Parathyroid adenoma (tissue), 2 donors: ENCODE measurements at regions not wholly inside any gene's neighbourhood (a gene's known extent, or its start where the extent isn't known, plus 50 kb on each side); places are given as distances from the start of the nearest gene placed in this dataset.

ENCODE experiments used
- H2AFZ ChIP-seq: fragments of 300-600 bp; sonication (generic); one replicate; pipeline ENCODE4 v1.7.0; 2017; ENCODE audit warnings: antibody characterized with exemption, mild to moderate bottlenecking
- H3K27ac ChIP-seq: fragments of 300-600 bp; sonication (generic); one replicate; pipeline ENCODE4 v1.7.0; 2017
- H3K27me3 ChIP-seq: fragments of 300-600 bp; sonication (generic); one replicate; pipeline ENCODE4 v1.7.0; 2017; ENCODE audit warnings: low read length; ENCODE audit not compliant: control insufficient read depth, insufficient read depth
- H3K36me3 ChIP-seq: fragments of 300-600 bp; sonication (generic); one replicate; pipeline ENCODE4 v1.7.0; 2017; ENCODE audit warnings: low read length; ENCODE audit not compliant: control insufficient read depth, insufficient read depth
- H3K4me1 ChIP-seq: fragments of 300-600 bp; sonication (generic); one replicate; pipeline ENCODE4 v1.7.0; 2017; ENCODE audit warnings: control low read depth
- H3K4me2 ChIP-seq: fragments of 300-600 bp; sonication (generic); one replicate; pipeline ENCODE4 v1.7.0; 2017; ENCODE audit warnings: low read length
- H3K4me3 ChIP-seq: fragments of 300-600 bp; sonication (generic); one replicate; pipeline ENCODE4 v1.7.0; 2017; ENCODE audit warnings: low read depth, low read length
- H3K79me2 ChIP-seq: fragments of 300-600 bp; sonication (generic); one replicate; pipeline ENCODE4 v1.7.0; 2017; ENCODE audit warnings: control low read depth
- H3K9ac ChIP-seq: fragments of 300-600 bp; sonication (generic); one replicate; pipeline ENCODE4 v1.7.0; 2017; ENCODE audit warnings: mild to moderate bottlenecking
- H3K9me3 ChIP-seq: fragments of 300-600 bp; sonication (generic); one replicate; pipeline ENCODE4 v1.7.0; 2017; ENCODE audit warnings: low read length; ENCODE audit not compliant: control insufficient read depth
- TF ChIP-seq, protein P1 (sequence below): fragments of 300-600 bp; sonication (generic); IDR thresholded peaks from one replicate; pipeline ENCODE4 v1.7.0; 2017; ENCODE audit warnings: antibody characterized with exemption, mild to moderate bottlenecking
- donor health status: primary hyperparathyroidism.

- Histone ChIP-seq H3K9ac (no peak overlapping the region), H3K9me3 (no peaks in the 10 kb centered on the region), H3K4me1 (no peaks in the 10 kb centered on the region), H3K27ac (no peak overlapping the region), H3K4me3 (no peak overlapping the region), H3K27me3 (no peaks in the 10 kb centered on the region), H3K79me2 (no peaks in the 10 kb centered on the region), H3K4me2 (no peak overlapping the region), H3K36me3 (peaks cover 3% of the 10 kb centered on the region), H2AFZ (no peak overlapping the region)
- TF ChIP-seq, protein P1, sequence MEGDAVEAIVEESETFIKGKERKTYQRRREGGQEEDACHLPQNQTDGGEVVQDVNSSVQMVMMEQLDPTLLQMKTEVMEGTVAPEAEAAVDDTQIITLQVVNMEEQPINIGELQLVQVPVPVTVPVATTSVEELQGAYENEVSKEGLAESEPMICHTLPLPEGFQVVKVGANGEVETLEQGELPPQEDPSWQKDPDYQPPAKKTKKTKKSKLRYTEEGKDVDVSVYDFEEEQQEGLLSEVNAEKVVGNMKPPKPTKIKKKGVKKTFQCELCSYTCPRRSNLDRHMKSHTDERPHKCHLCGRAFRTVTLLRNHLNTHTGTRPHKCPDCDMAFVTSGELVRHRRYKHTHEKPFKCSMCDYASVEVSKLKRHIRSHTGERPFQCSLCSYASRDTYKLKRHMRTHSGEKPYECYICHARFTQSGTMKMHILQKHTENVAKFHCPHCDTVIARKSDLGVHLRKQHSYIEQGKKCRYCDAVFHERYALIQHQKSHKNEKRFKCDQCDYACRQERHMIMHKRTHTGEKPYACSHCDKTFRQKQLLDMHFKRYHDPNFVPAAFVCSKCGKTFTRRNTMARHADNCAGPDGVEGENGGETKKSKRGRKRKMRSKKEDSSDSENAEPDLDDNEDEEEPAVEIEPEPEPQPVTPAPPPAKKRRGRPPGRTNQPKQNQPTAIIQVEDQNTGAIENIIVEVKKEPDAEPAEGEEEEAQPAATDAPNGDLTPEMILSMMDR = no peak
These were observed 269.4 kb downstream of the PTGER3 start for GRCh38 chr1:70778056-70778762.

DNA sequence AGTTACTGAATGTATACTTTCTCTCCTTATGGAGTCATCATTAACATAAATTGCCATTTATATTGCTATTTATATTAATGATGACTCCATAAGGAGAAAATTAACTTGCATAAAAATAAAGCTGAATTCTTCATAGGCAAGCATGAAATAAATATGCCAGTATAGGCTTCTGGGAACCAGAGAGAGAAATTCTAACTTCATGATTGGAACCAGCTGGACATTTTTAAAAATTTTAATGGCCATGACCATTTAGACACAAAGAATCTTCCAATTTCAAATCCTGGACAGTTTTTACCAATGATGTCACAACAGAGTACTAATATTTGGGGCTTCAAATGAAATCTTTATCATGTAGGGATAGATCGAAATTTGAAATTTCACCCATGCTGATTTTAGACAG lies 268.7 kb downstream of the PTGER3 start:
- Histone ChIP-seq H3K4me1 (no peaks in the 10 kb centered on the region), H3K9me3 (no peaks in the 10 kb centered on the region), H3K27ac (no peak overlapping the region), H3K4me2 (no peak overlapping the region), H2AFZ (no peak overlapping the region), H3K4me3 (no peak overlapping the region), H3K79me2 (no peaks in the 10 kb centered on the region), H3K27me3 (no peaks in the 10 kb centered on the region), H3K36me3 (peaks cover 3% of the 10 kb centered on the region), H3K9ac (no peak overlapping the region)
- TF ChIP-seq, protein P1 = no peak

DNA sequence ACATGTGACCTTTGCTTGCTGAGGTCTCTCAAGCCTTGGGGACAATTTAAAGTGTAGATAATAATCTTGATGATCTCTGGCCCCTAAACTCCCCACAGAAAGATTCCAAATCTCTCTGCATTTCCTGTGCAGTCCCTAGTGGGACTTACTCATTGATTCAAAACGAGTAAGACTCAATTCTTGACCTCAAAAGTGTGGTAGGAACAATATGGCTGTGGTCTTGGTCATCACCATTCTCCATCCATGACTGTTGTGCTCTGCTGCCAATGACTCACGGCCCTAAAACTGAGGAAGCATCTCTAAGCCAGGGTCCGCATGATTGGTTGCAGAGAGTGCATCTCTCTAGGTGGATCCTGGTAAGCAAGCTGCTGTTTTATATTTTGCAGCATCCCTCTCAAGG lies 268.0 kb downstream of the PTGER3 start:
- Histone ChIP-seq H3K79me2 (no peaks in the 10 kb centered on the region), H2AFZ (no peak overlapping the region), H3K36me3 (peaks cover 3% of the 10 kb centered on the region), H3K4me1 (no peaks in the 10 kb centered on the region), H3K27ac (no peak overlapping the region), H3K9me3 (no peaks in the 10 kb centered on the region), H3K4me3 (no peak overlapping the region), H3K4me2 (no peak overlapping the region), H3K27me3 (no peaks in the 10 kb centered on the region), H3K9ac (no peak overlapping the region)
- TF ChIP-seq, protein P1 = no peak

DNA sequence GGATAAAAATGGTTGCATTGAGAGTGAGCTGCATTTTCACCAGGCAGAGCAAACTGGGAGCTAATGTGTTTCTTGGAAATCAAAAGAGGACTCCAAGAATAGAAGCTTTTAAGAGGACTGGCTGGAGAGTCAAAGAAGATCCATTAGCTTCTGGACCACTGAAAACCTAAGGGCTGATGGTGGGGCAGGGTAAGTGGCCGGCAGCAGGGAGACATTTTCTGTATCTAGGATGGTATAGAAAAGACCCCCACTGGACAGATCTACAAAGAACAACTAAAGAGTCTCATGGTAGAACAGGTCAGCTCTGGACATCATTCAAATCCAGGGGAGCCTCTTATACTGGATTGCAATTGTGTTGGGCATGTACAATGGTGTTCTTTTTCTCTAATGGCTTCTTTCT lies 262.3 kb downstream of the PTGER3 start:
- Histone ChIP-seq H3K9me3 (no peaks in the 10 kb centered on the region), H3K4me1 (no peaks in the 10 kb centered on the region), H3K4me2 (no peak overlapping the region), H2AFZ (no peak overlapping the region), H3K27me3 (no peaks in the 10 kb centered on the region), H3K79me2 (no peaks in the 10 kb centered on the region), H3K4me3 (no peak overlapping the region), H3K27ac (no peak overlapping the region), H3K36me3 (peaks cover 3% of the 10 kb centered on the region), H3K9ac (no peak overlapping the region)
- TF ChIP-seq, protein P1 = no peak
